ENCODE measurements at regions not wholly inside any gene's neighbourhood (a gene's known extent, or its start where the extent isn't known, plus 50 kb on each side); places are given as distances from the start of the nearest gene placed in this dataset.

GRCh38 chr3:83740504-83740903 is 1218.3 kb upstream of the CADM2 start:
- H3K27ac Mint-ChIP-seq = no peak overlapping the region
- no peaks in the 10 kb centered on the region for H3K4me1 Mint-ChIP-seq
- DNase-seq (ENCODE audit: low spot score in 2 of 2) (no peak), ATAC-seq (no peak)
- no peak overlapping the region for H3K4me3 Mint-ChIP-seq
- peaks cover 20% of the 10 kb centered on the region for H3K9me3 Mint-ChIP-seq
- no peaks in the 10 kb centered on the region for H3K36me3 Mint-ChIP-seq

- Mint-ChIP-seq H3K4me3 (no peak overlapping the region), H3K27ac (no peak overlapping the region), H3K36me3 (no peaks in the 10 kb centered on the region), H3K9me3 (peaks cover 14% of the 10 kb centered on the region), H3K4me1 (no peaks in the 10 kb centered on the region)
- no peak for DNase-seq (ENCODE audit: low spot score in 2 of 2)
- no peak for ATAC-seq
Observed at GRCh38 chr3:83765956-83766355, 1192.8 kb upstream of the CADM2 start.

- Mint-ChIP-seq H3K9me3 (peaks cover 6% of the 10 kb centered on the region), H3K4me1 (no peaks in the 10 kb centered on the region), H3K4me3 (no peak overlapping the region), H3K36me3 (no peaks in the 10 kb centered on the region), H3K27ac (no peak overlapping the region)
- ATAC-seq = peak; percentile 13
- DNase-seq (ENCODE audit: low spot score in 2 of 2) = no peak
Observed at GRCh38 chr3:83769791-83770663, 1188.8 kb upstream of the CADM2 start.

- no peaks in the 10 kb centered on the region for H3K36me3 Mint-ChIP-seq
- no peak for DNase-seq (ENCODE audit: low spot score in 2 of 2)
- H3K4me3 Mint-ChIP-seq = no peak overlapping the region
- ATAC-seq = no peak
- no peak overlapping the region for H3K27ac Mint-ChIP-seq
- H3K4me1 Mint-ChIP-seq = no peaks in the 10 kb centered on the region
- peaks cover 5% of the 10 kb centered on the region for H3K9me3 Mint-ChIP-seq
Observed at GRCh38 chr3:83770664-83771402, 1188.0 kb upstream of the CADM2 start.

GRCh38 chr3:83802801-83803200 is 1156.0 kb upstream of the CADM2 start:
- no peaks in the 10 kb centered on the region for H3K36me3 Mint-ChIP-seq
- H3K4me3 Mint-ChIP-seq = no peak overlapping the region
- peaks cover 10% of the 10 kb centered on the region for H3K9me3 Mint-ChIP-seq
- no peak overlapping the region for H3K27ac Mint-ChIP-seq
- no peak for DNase-seq (ENCODE audit: low spot score in 2 of 2)
- H3K4me1 Mint-ChIP-seq = no peaks in the 10 kb centered on the region
- no peak for ATAC-seq

- ATAC-seq (no peak), DNase-seq (ENCODE audit: low spot score in 2 of 2) (no peak)
- Mint-ChIP-seq H3K27ac (no peak overlapping the region), H3K9me3 (peaks cover 16% of the 10 kb centered on the region), H3K36me3 (no peaks in the 10 kb centered on the region), H3K4me3 (no peak overlapping the region), H3K4me1 (no peaks in the 10 kb centered on the region)
Observed at GRCh38 chr3:83807511-83807910, 1151.3 kb upstream of the CADM2 start.

GRCh38 chr3:83813176-83813575 is 1145.6 kb upstream of the CADM2 start:
- Mint-ChIP-seq H3K4me1 (no peaks in the 10 kb centered on the region), H3K36me3 (no peaks in the 10 kb centered on the region), H3K9me3 (peaks cover 24% of the 10 kb centered on the region), H3K27ac (no peak overlapping the region), H3K4me3 (no peak overlapping the region)
- ATAC-seq (no peak), DNase-seq (ENCODE audit: low spot score in 2 of 2) (no peak)

- Mint-ChIP-seq H3K27ac (no peak overlapping the region), H3K36me3 (no peaks in the 10 kb centered on the region), H3K9me3 (peaks cover 19% of the 10 kb centered on the region), H3K4me1 (no peaks in the 10 kb centered on the region), H3K4me3 (no peak overlapping the region)
- no peak for ATAC-seq
- no peak for DNase-seq (ENCODE audit: low spot score in 2 of 2)
Observed at GRCh38 chr3:83816653-83817052, 1142.1 kb upstream of the CADM2 start.

- no peak overlapping the region for H3K4me3 Mint-ChIP-seq
- peaks cover 20% of the 10 kb centered on the region for H3K9me3 Mint-ChIP-seq
- ATAC-seq (no peak), DNase-seq (ENCODE audit: low spot score in 2 of 2) (no peak)
- no peaks in the 10 kb centered on the region for H3K4me1 Mint-ChIP-seq
- H3K36me3 Mint-ChIP-seq = no peaks in the 10 kb centered on the region
- no peak overlapping the region for H3K27ac Mint-ChIP-seq
Observed at GRCh38 chr3:83821506-83821905, 1137.3 kb upstream of the CADM2 start.

- no peak for ATAC-seq
- DNase-seq (ENCODE audit: low spot score in 2 of 2) = no peak
- Mint-ChIP-seq H3K27ac (no peak overlapping the region), H3K4me1 (no peaks in the 10 kb centered on the region), H3K9me3 (peaks cover 19% of the 10 kb centered on the region), H3K4me3 (no peak overlapping the region), H3K36me3 (no peaks in the 10 kb centered on the region)
Observed at GRCh38 chr3:83823095-83823494, 1135.7 kb upstream of the CADM2 start.

- Mint-ChIP-seq H3K36me3 (no peaks in the 10 kb centered on the region), H3K4me1 (no peaks in the 10 kb centered on the region), H3K4me3 (no peak overlapping the region), H3K27ac (no peak overlapping the region), H3K9me3 (peaks cover 7% of the 10 kb centered on the region)
- ATAC-seq (no peak), DNase-seq (ENCODE audit: low spot score in 2 of 2) (no peak)
Observed at GRCh38 chr3:83835040-83835439, 1123.7 kb upstream of the CADM2 start.

GRCh38 chr3:83842511-83842910 is 1116.3 kb upstream of the CADM2 start:
- Mint-ChIP-seq H3K9me3 (peaks cover 13% of the 10 kb centered on the region), H3K36me3 (no peaks in the 10 kb centered on the region), H3K27ac (no peak overlapping the region), H3K4me1 (no peaks in the 10 kb centered on the region), H3K4me3 (no peak overlapping the region)
- ATAC-seq (no peak), DNase-seq (ENCODE audit: low spot score in 2 of 2) (no peak)

- Mint-ChIP-seq H3K27ac (no peak overlapping the region), H3K9me3 (peaks cover 13% of the 10 kb centered on the region), H3K36me3 (no peaks in the 10 kb centered on the region), H3K4me1 (no peaks in the 10 kb centered on the region), H3K4me3 (no peak overlapping the region)
- DNase-seq (ENCODE audit: low spot score in 2 of 2) (no peak), ATAC-seq (no peak)
Observed at GRCh38 chr3:83843716-83844115, 1115.1 kb upstream of the CADM2 start.

- Mint-ChIP-seq H3K27ac (no peak overlapping the region), H3K4me1 (no peaks in the 10 kb centered on the region), H3K4me3 (no peak overlapping the region), H3K9me3 (peaks cover 20% of the 10 kb centered on the region), H3K36me3 (no peaks in the 10 kb centered on the region)
- no peak for ATAC-seq
- DNase-seq (ENCODE audit: low spot score in 2 of 2) = no peak
Observed at GRCh38 chr3:83849106-83849730, 1109.6 kb upstream of the CADM2 start.

GRCh38 chr3:83863380-83863779 is 1095.4 kb upstream of the CADM2 start:
- ATAC-seq = no peak
- Mint-ChIP-seq H3K36me3 (no peaks in the 10 kb centered on the region), H3K9me3 (peaks cover 32% of the 10 kb centered on the region), H3K4me1 (no peaks in the 10 kb centered on the region), H3K4me3 (no peak overlapping the region), H3K27ac (no peak overlapping the region)
- no peak for DNase-seq (ENCODE audit: low spot score in 2 of 2)

Measured in stimulated activated effector memory CD8-positive, alpha-beta T cell treated with anti-CD3 and anti-CD28 coated beads, Interleukin-12 subunit alpha, Interleukin-12 subunit beta, amount 100 ng/mL, for 72 hours (primary cell).